MM.1S (cell line): ENCODE measurements at regions not wholly inside any gene's neighbourhood (a gene's known extent, or its start where the extent isn't known, plus 50 kb on each side); places are given as distances from the start of the nearest gene placed in this dataset.
"Not testable (repeated sequence)": the region's sequence is repeated elsewhere in the genome, so short reads cannot be mapped to it uniquely, and the experiment has no call there.

Experiments used
- DNase-seq: peaks from one replicate; pipeline ENCODE4 v3.0.0-alpha.2; 2015
- H2AFZ ChIP-seq: fragments of 300-600 bp; sonication (generic); 2 replicates; pipeline ENCODE4 v1.6.0; 2016; ENCODE audit warnings: antibody characterized with exemption, low read length
- H3F3A ChIP-seq: fragments of 300-600 bp; sonication (generic); 2 replicates; pipeline ENCODE4 v1.6.1; 2016; ENCODE audit warnings: mild to moderate bottlenecking, antibody characterized with exemption, low read length, moderate library complexity, mixed read lengths; ENCODE audit not compliant: insufficient read depth
- H3K27ac ChIP-seq: fragments of 300-600 bp; sonication (generic); 2 replicates; pipeline ENCODE4 v1.5.1; 2016; ENCODE audit warnings: mild to moderate bottlenecking, low read length
- H3K27me3 ChIP-seq: fragments of 300-600 bp; sonication (generic); replicated peaks from 2 replicates; pipeline ENCODE4 v1.6.0; 2016; ENCODE audit warnings: low read length; ENCODE audit not compliant: insufficient read depth
- H3K36me3 ChIP-seq: fragments of 300-600 bp; sonication (generic); replicated peaks from 2 replicates; pipeline ENCODE4 v1.6.1; 2016; ENCODE audit warnings: mild to moderate bottlenecking, low read length, mixed read lengths; ENCODE audit not compliant: insufficient read depth
- H3K4me1 ChIP-seq: fragments of 300-600 bp; sonication (generic); 2 replicates; pipeline ENCODE4 v1.6.1; 2016; ENCODE audit warnings: low read length, mixed read lengths
- H3K4me2 ChIP-seq: fragments of 300-600 bp; sonication (generic); 2 replicates; pipeline ENCODE4 v1.6.0; 2016; ENCODE audit warnings: low read depth, low read length
- H3K4me3 ChIP-seq: fragments of 300-600 bp; sonication (generic); 2 replicates; pipeline ENCODE4 v1.5.1; 2016; ENCODE audit warnings: low read length, mixed read lengths
- H3K79me2 ChIP-seq: fragments of 300-600 bp; sonication (generic); 2 replicates; pipeline ENCODE4 v1.6.1; 2016; ENCODE audit warnings: mixed run types, low read length, mixed read lengths
- H3K9ac ChIP-seq: fragments of 300-600 bp; sonication (generic); 2 replicates; pipeline ENCODE4 v1.6.1; 2016; ENCODE audit warnings: low read length, mixed read lengths
- H3K9me2 ChIP-seq: fragments of 300-600 bp; sonication (generic); replicated peaks from 2 replicates; pipeline ENCODE4 v1.6.1; 2016; ENCODE audit warnings: mild to moderate bottlenecking, low read length, mixed read lengths; ENCODE audit not compliant: insufficient read depth
- H3K9me3 ChIP-seq: fragments of 300-600 bp; sonication (generic); replicated peaks from 2 replicates; pipeline ENCODE4 v1.6.1; 2016; ENCODE audit warnings: mild to moderate bottlenecking, low read length, mixed read lengths; ENCODE audit not compliant: insufficient read depth
- H4K20me1 ChIP-seq: fragments of 300-600 bp; sonication (generic); 2 replicates; pipeline ENCODE4 v1.6.1; 2016; ENCODE audit warnings: mild to moderate bottlenecking, low read length, moderate library complexity, mixed read lengths; ENCODE audit not compliant: insufficient read depth
- EZH2 ChIP-seq: fragments of 300-600 bp; sonication (generic); optimal IDR thresholded peaks from 2 replicates; pipeline ENCODE3; 2017; ENCODE audit warnings: low read depth, mild to moderate bottlenecking, antibody characterized with exemption, low read length, mixed read lengths
- EZH2phosphoT487 ChIP-seq: fragments of 300-600 bp; sonication (generic); IDR thresholded peaks from 2 replicates; pipeline ENCODE4 v1.6.1; 2018; ENCODE audit warnings: antibody characterized with exemption, low read length
- TF ChIP-seq, protein P1 (sequence below): fragments of 300-600 bp; sonication (generic); IDR thresholded peaks from 2 replicates; pipeline ENCODE4 v1.5.1; 2016; ENCODE audit warnings: antibody characterized with exemption, low read length, mixed read lengths

DNA sequence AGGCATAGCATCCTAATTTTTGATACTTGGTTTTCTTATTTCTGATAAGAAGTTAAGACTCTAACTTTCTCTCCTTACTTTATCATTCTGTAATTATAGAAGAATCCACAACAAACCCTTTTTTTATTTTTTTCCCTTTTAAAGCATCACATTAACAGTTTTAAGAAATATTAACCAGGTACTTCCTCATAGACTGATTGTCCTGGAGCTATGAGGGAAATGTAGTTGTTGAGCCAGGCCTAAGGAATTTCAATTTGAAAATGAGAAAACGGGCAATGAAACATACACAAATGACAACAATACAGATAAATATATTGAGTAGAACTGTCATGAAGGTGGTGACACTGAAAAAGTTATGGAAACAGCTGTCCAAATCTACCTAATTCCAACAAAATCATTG, 569.0 kb downstream of the KCNA4 start:
- H3K36me3 ChIP-seq: no peaks in the 10 kb centered on the region
- no peaks in the 10 kb centered on the region for H3K9me2 ChIP-seq
- TF ChIP-seq EZH2: no peak
- TF ChIP-seq, protein P1, sequence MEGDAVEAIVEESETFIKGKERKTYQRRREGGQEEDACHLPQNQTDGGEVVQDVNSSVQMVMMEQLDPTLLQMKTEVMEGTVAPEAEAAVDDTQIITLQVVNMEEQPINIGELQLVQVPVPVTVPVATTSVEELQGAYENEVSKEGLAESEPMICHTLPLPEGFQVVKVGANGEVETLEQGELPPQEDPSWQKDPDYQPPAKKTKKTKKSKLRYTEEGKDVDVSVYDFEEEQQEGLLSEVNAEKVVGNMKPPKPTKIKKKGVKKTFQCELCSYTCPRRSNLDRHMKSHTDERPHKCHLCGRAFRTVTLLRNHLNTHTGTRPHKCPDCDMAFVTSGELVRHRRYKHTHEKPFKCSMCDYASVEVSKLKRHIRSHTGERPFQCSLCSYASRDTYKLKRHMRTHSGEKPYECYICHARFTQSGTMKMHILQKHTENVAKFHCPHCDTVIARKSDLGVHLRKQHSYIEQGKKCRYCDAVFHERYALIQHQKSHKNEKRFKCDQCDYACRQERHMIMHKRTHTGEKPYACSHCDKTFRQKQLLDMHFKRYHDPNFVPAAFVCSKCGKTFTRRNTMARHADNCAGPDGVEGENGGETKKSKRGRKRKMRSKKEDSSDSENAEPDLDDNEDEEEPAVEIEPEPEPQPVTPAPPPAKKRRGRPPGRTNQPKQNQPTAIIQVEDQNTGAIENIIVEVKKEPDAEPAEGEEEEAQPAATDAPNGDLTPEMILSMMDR: no peak
- no peak for TF ChIP-seq EZH2phosphoT487
- no peaks in the 10 kb centered on the region for H3K9me3 ChIP-seq
- no peaks in the 10 kb centered on the region for H3K79me2 ChIP-seq
- no peak overlapping the region for H2AFZ ChIP-seq
- no peak overlapping the region for H3K4me2 ChIP-seq
- H3K27me3 ChIP-seq: no peaks in the 10 kb centered on the region
- no peaks in the 10 kb centered on the region for H4K20me1 ChIP-seq
- H3F3A ChIP-seq: no peaks in the 10 kb centered on the region
- no peak overlapping the region for H3K9ac ChIP-seq
- no peak overlapping the region for H3K4me3 ChIP-seq
- H3K27ac ChIP-seq: no peak overlapping the region
- no peak for DNase-seq
- no peaks in the 10 kb centered on the region for H3K4me1 ChIP-seq

DNA sequence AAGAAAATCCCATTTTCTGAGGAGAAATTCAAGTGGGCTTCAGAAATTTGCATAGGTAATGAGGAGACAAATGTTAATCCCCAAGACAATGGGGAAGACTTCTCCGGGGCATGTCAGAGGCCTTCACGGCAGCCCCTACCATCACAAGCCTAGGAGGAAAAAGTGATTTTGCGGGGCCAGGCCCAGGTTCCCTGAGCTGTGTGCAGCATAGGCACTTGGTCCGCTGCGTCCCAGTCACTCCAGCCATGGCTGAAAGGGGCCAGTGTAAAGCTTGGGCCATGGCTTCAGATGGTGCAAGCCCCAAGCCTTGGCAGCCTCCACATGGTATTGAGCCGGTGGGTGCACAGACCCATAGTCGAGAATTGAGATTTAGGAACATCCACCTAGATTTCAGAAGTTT, 570.7 kb downstream of the KCNA4 start:
- no peak for DNase-seq
- H4K20me1 ChIP-seq: no peaks in the 10 kb centered on the region
- TF ChIP-seq, protein P1: no peak
- no peak for TF ChIP-seq EZH2phosphoT487
- TF ChIP-seq EZH2: no peak
- no peaks in the 10 kb centered on the region for H3K9me2 ChIP-seq
- H3K27ac ChIP-seq: no peak overlapping the region
- no peak overlapping the region for H2AFZ ChIP-seq
- no peak overlapping the region for H3K4me3 ChIP-seq
- no peaks in the 10 kb centered on the region for H3F3A ChIP-seq
- H3K4me2 ChIP-seq: no peak overlapping the region
- no peaks in the 10 kb centered on the region for H3K9me3 ChIP-seq
- no peaks in the 10 kb centered on the region for H3K79me2 ChIP-seq
- no peaks in the 10 kb centered on the region for H3K36me3 ChIP-seq
- no peak overlapping the region for H3K9ac ChIP-seq
- H3K4me1 ChIP-seq: no peaks in the 10 kb centered on the region
- no peaks in the 10 kb centered on the region for H3K27me3 ChIP-seq

DNA sequence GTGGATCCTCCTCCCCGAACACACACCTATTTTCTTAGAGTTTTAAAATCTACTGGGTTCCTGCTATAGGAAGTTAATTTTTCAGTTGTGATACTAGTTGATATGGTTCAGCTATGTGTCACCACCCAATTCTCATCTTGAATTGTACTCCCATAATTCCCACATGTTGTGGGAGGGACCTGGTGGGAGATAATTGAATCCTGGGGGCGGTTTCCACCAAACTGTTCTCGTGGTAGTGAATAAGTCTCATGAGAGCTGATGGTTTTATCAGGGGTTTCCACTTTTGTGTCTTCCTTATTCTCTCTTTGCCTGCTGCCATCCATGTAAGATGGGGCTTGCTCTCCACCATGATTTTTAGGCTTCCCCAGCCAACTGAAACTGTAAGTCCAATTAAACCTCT, 571.6 kb downstream of the KCNA4 start:
- not testable (repeated sequence) for DNase-seq, H3K4me2 ChIP-seq, H3K9ac ChIP-seq, H3K27me3 ChIP-seq, H4K20me1 ChIP-seq, H2AFZ ChIP-seq, H3K9me3 ChIP-seq, H3K4me3 ChIP-seq, H3K9me2 ChIP-seq, H3K36me3 ChIP-seq, H3K4me1 ChIP-seq, H3F3A ChIP-seq, H3K79me2 ChIP-seq, H3K27ac ChIP-seq

DNA sequence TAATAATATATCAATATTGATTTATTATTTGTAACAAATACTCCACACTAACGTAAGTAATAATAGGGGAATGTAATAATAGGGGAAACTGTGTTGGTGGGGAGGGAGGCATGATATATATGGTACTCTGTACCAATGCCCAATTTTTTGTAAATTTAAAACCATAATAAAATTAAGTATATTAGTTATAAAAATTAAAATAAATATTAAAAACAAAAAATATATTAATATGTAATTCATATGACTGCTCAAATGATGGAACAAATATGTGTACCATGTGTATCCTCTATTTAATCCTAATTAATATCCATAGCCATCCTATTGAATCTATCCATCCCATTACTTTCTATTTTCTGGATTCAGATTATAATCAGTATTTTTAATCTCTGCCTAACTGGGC, 578.0 kb downstream of the KCNA4 start:
- Histone ChIP-seq H3K36me3 (no peaks in the 10 kb centered on the region), H3K27me3 (no peaks in the 10 kb centered on the region), H3K4me1 (no peaks in the 10 kb centered on the region), H2AFZ (no peak overlapping the region), H4K20me1 (no peaks in the 10 kb centered on the region), H3F3A (no peaks in the 10 kb centered on the region), H3K4me2 (no peak overlapping the region), H3K9me3 (no peaks in the 10 kb centered on the region), H3K27ac (no peak overlapping the region), H3K79me2 (no peaks in the 10 kb centered on the region), H3K9me2 (no peaks in the 10 kb centered on the region), H3K9ac (no peak overlapping the region), H3K4me3 (no peak overlapping the region)
- TF ChIP-seq, protein P1: no peak
- TF ChIP-seq EZH2: no peak
- no peak for TF ChIP-seq EZH2phosphoT487
- DNase-seq: no peak
